PC-3 (cell line): ENCODE measurements at regions not wholly inside any gene's neighbourhood (a gene's known extent, or its start where the extent isn't known, plus 50 kb on each side); places are given as distances from the start of the nearest gene placed in this dataset.

ENCODE experiments used
- EZH2 ChIP-seq: fragments of 300-600 bp; sonication (generic); IDR thresholded peaks from one replicate; pipeline ENCODE4 v1.6.1; 2017; ENCODE audit warnings: antibody characterized with exemption, mild to moderate bottlenecking, low read length; ENCODE audit not compliant: unreplicated experiment
- TF ChIP-seq, protein P1 (sequence below): fragments of 300-600 bp; sonication (generic); conservative IDR thresholded peaks from 2 replicates; pipeline ENCODE4 v1.5.1; 2017; ENCODE audit warnings: antibody characterized with exemption, low read depth, mild to moderate bottlenecking, low read length

GRCh38 chr6:142698751-142699150, 246.2 kb downstream of the HIVEP2 start:
- TF ChIP-seq EZH2, result no peak
- TF ChIP-seq, protein P1, sequence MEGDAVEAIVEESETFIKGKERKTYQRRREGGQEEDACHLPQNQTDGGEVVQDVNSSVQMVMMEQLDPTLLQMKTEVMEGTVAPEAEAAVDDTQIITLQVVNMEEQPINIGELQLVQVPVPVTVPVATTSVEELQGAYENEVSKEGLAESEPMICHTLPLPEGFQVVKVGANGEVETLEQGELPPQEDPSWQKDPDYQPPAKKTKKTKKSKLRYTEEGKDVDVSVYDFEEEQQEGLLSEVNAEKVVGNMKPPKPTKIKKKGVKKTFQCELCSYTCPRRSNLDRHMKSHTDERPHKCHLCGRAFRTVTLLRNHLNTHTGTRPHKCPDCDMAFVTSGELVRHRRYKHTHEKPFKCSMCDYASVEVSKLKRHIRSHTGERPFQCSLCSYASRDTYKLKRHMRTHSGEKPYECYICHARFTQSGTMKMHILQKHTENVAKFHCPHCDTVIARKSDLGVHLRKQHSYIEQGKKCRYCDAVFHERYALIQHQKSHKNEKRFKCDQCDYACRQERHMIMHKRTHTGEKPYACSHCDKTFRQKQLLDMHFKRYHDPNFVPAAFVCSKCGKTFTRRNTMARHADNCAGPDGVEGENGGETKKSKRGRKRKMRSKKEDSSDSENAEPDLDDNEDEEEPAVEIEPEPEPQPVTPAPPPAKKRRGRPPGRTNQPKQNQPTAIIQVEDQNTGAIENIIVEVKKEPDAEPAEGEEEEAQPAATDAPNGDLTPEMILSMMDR, result no peak; the same call in 1 of the 2 replicates
